K562 (cell line): ENCODE measurements at regions not wholly inside any gene's neighbourhood (a gene's known extent, or its start where the extent isn't known, plus 50 kb on each side); places are given as distances from the start of the nearest gene placed in this dataset.
"Not testable (repeated sequence)": the region's sequence is repeated elsewhere in the genome, so short reads cannot be mapped to it uniquely, and the experiment has no call there.

Source experiments
- ATAC-seq: fragments of 200-7000 bp; cut with Tn5 transposase; 3 replicates; pipeline ENCODE4 v1.9.1; 2020; ENCODE audit warnings: moderate library complexity
- BruUV-seq: library from RNA; stranded (reverse); fragments of 400-500 nt; replicated peaks from 2 replicates; lab custom pipeline; 2021; lab: Mats Ljungman, UMichigan
- CTCF ChIA-PET: fragments of 300-600 bp; formaldehyde crosslinking; extraction: SDS; loops from one replicate; lab custom pipeline; 2021; ENCODE audit warnings: low intra/inter-chr PET ratio; lab: Yijun Ruan, JAX
- POLR2A ChIA-PET: fragments of 300-600, 350-650 bp; sonication (Branson Sonifier 250); formaldehyde crosslinking; extraction: SDS; loops from one replicate; lab custom pipeline; 2021; ENCODE audit warnings: antibody characterized with exemption, inconsistent platforms; lab: Yijun Ruan, JAX
- DNase-seq, 4 experiments: peaks; one replicate each; pipeline versions ENCODE4 v3.0.0 to v3.0.0-alpha.2; 2011 to 2018; ENCODE audit warnings: low spot score in 3 of 4, mixed read lengths in 3 of 4; ENCODE audit errors: extremely low read depth in 1 of 4
- FAIRE-seq: peaks from 2 replicates; lab custom pipeline; 2011; peaks lifted over from hg19 to GRCh38; lab: Jason Lieb, UNC
- H2AFZ ChIP-seq: 2 replicates; pipeline ENCODE4 v1.6.0; 2011; ENCODE audit warnings: low read depth, low read length, control low read depth, inconsistent platforms
- H3K27ac ChIP-seq: fragments of 200-600 bp; 3 replicates; pipeline ENCODE4 v1.8.0; 2011; ENCODE audit warnings: low read depth, mild to moderate bottlenecking, control low read depth, inconsistent platforms, low read length, moderate library complexity, mixed read lengths; ENCODE audit errors: extremely low read depth
- H3K27me3 ChIP-seq, 2 experiments: fragments of 300-600 bp in 1 of 2; 2 replicates in 1 of 2; 3 replicates in 1 of 2; pipeline versions ENCODE4 v1.6.0 to v1.8.0; 2011; ENCODE audit warnings: inconsistent platforms in 2 of 2, low read length in 2 of 2, mild to moderate bottlenecking in 1 of 2, mixed read lengths in 1 of 2, moderate library complexity in 1 of 2; ENCODE audit not compliant: control insufficient read depth in 2 of 2, insufficient read depth in 2 of 2
- H3K36me3 ChIP-seq: fragments of 300-600 bp; 3 replicates; pipeline ENCODE4 v1.8.0; 2011; ENCODE audit warnings: mild to moderate bottlenecking, low read length, inconsistent platforms; ENCODE audit not compliant: control insufficient read depth, insufficient read depth
- H3K4me1 ChIP-seq, 2 experiments: fragments of 200-600 bp in 1 of 2; replicated peaks in 1 of 2; 2 replicates in 1 of 2; 3 replicates in 1 of 2; pipeline versions ENCODE4 v1.5.1 to v1.8.0; 2011; ENCODE audit warnings: inconsistent platforms in 2 of 2, low read length in 2 of 2, mild to moderate bottlenecking in 1 of 2, mixed read lengths in 1 of 2, moderate library complexity in 1 of 2; ENCODE audit not compliant: control insufficient read depth in 2 of 2, insufficient read depth in 2 of 2
- H3K4me2 ChIP-seq: 2 replicates; pipeline ENCODE4 v1.6.1; 2011; ENCODE audit warnings: low read length, control low read depth, inconsistent platforms, mixed read lengths; ENCODE audit not compliant: insufficient read depth
- H3K4me3 ChIP-seq: fragments of 200-600 bp; sonication (generic), shearing (Covaris generic); 2 replicates; pipeline ENCODE4 v1.5.1; 2016; ENCODE audit warnings: control low read depth, inconsistent platforms
- H3K79me2 ChIP-seq: fragments of 200-600 bp; 3 replicates; pipeline ENCODE4 v1.8.0; 2011; ENCODE audit warnings: low read length, inconsistent platforms; ENCODE audit not compliant: control insufficient read depth, insufficient read depth
- H3K9ac ChIP-seq, 2 experiments: 2 replicates each; pipeline versions ENCODE4 v1.6.0 to v1.6.1; 2011; ENCODE audit warnings: low read depth in 2 of 2, low read length in 2 of 2, control low read depth in 1 of 2, inconsistent platforms in 1 of 2, mild to moderate bottlenecking in 1 of 2, mixed read lengths in 1 of 2; ENCODE audit not compliant: insufficient read depth in 1 of 2
- H3K9me1 ChIP-seq: one replicate; pipeline ENCODE4 v1.6.0; 2011; ENCODE audit warnings: inconsistent platforms, mild to moderate bottlenecking, low read length, moderate library complexity; ENCODE audit not compliant: control insufficient read depth, insufficient read depth
- H3K9me3 ChIP-seq: replicated peaks from 2 replicates; pipeline ENCODE4 v1.5.1; 2011; ENCODE audit warnings: low read depth, low read length, inconsistent platforms; ENCODE audit not compliant: control insufficient read depth, insufficient read depth
- H4K20me1 ChIP-seq: replicated peaks from 2 replicates; pipeline ENCODE4 v1.6.1; 2011; ENCODE audit warnings: low read length, inconsistent platforms, mixed read lengths; ENCODE audit not compliant: control insufficient read depth, insufficient read depth
- KDM5B ChIP-seq: fragments of 200-600 bp; sonication (generic); IDR thresholded peaks from 2 replicates; pipeline ENCODE4 v1.6.1; 2012; ENCODE audit warnings: low read depth, mild to moderate bottlenecking, moderate library complexity, low read length, control low read depth, inconsistent platforms; ENCODE audit not compliant: insufficient replicate concordance
- RBBP5 ChIP-seq: fragments of 200-600 bp; sonication (generic); IDR thresholded peaks from 2 replicates; pipeline ENCODE4 v1.6.1; 2012; ENCODE audit warnings: borderline replicate concordance, mild to moderate bottlenecking, low read length, control low read depth, inconsistent platforms; ENCODE audit not compliant: insufficient read depth, poor library complexity, severe bottlenecking
- RBM25 ChIP-seq: fragments of 200-400 bp; formaldehyde crosslinking; IDR thresholded peaks from 2 replicates; pipeline ENCODE4 v1.6.1; 2018; ENCODE audit warnings: low read length, low read depth, moderate library complexity; ENCODE audit not compliant: severe bottlenecking
- ZBTB12 ChIP-seq: fragments of 250-450 bp; sonication (Bioruptor Pico); IDR thresholded peaks from 2 replicates; pipeline ENCODE4 v1.4.0; 2020
- ZNF146 ChIP-seq: IDR thresholded peaks from one replicate; pipeline ENCODE4 v1.6.1; 2018; ENCODE audit warnings: missing compliant biosample characterization; ENCODE audit not compliant: unreplicated experiment
- ZNF589 ChIP-seq: fragments of 200-800 bp; sonication (Bioruptor generic); IDR thresholded peaks from 2 replicates; pipeline ENCODE4 v1.6.1; 2016; ENCODE audit warnings: low read depth, missing genetic modification characterization, missing compliant biosample characterization
- ZNF696 ChIP-seq: fragments of 250-450 bp; sonication (Bioruptor Pico); conservative IDR thresholded peaks from 2 replicates; pipeline ENCODE4 v1.4.0; 2020; ENCODE audit warnings: mild to moderate bottlenecking, moderate library complexity
- in situ Hi-C: fragments of 300-500 bp; cut with MboI; formaldehyde crosslinking; loops from 4 replicates; pipeline ENCODE4 v1.15.0; 2018; ENCODE audit warnings: inconsistent platforms, mixed read lengths
- intact Hi-C: fragments of 100-400 bp; cut with micrococcal nuclease; formaldehyde crosslinking; loops from 2 replicates; pipeline ENCODE4 v1.14.2; 2022

GRCh38 chr3:3999340-3999739 lies 200.1 kb downstream of the LRRN1 start:
- FAIRE-seq, H3K36me3 ChIP-seq, BruUV-seq, H3K9me1 ChIP-seq, H3K9me3 ChIP-seq, H3K27ac ChIP-seq, H3K79me2 ChIP-seq, H3K27me3 ChIP-seq, H4K20me1 ChIP-seq, H3K9ac ChIP-seq, DNase-seq, H3K4me3 ChIP-seq, in situ Hi-C loops, H3K4me1 ChIP-seq, intact Hi-C loops, CTCF ChIA-PET, ATAC-seq, H2AFZ ChIP-seq, POLR2A ChIA-PET, H3K4me2 ChIP-seq: not testable (repeated sequence)
- peak; percentile 55 for TF ChIP-seq RBM25
- TF ChIP-seq ZNF146 (CRISPR knock-in tag): peak; percentile 75

- Histone ChIP-seq H3K4me1 (no peaks in the 10 kb centered on the region), H3K4me2 (no peak overlapping the region), H3K9me3 (no peaks in the 10 kb centered on the region), H3K27ac (no peak overlapping the region), H3K36me3 (no peaks in the 10 kb centered on the region), H3K4me3 (no peak overlapping the region), H3K27me3 (no peaks in the 10 kb centered on the region), H3K9me1 (no peaks in the 10 kb centered on the region), H4K20me1 (no peaks in the 10 kb centered on the region), H3K9ac (no peak overlapping the region), H2AFZ (no peak overlapping the region), H3K79me2 (no peaks in the 10 kb centered on the region)
- in situ Hi-C loops: no loop called here
- BruUV-seq: no TSS peak
- ATAC-seq: no peak
- ChIA-PET CTCF (no interaction called here), POLR2A (no interaction called here)
- FAIRE-seq: no peak
- intact Hi-C loops: loop anchor here (2.0 to 5.0 kb wide), 2 partner anchors 270 to 809 kb away; no protein-coding TSS in a partner anchor
- no peak for DNase-seq
- TF ChIP-seq KDM5B (no peak), RBBP5 (no peak), ZNF589 (CRISPR knock-in tag) (no peak), ZBTB12 (no peak), ZNF696 (CRISPR knock-in tag) (no peak)
Measured at GRCh38 chr3:4001976-4002375, 202.7 kb downstream of the LRRN1 start.
